Stimulated activated CD4-positive, alpha-beta T cell treated with anti-CD3 and anti-CD28 coated beads, Interleukin-4, amount 100 ng/mL, for 4 hours (primary cell): ENCODE measurements at regions not wholly inside any gene's neighbourhood (a gene's known extent, or its start where the extent isn't known, plus 50 kb on each side); places are given as distances from the start of the nearest gene placed in this dataset.

Experiments
- DNase-seq, 2 experiments: peaks; one replicate each; pipeline ENCODE4 v3.0.0-alpha.2; 2020

GRCh38 chr4:14831416-14831815, 170.9 kb upstream of the CPEB2 start:
- no peak for DNase-seq

GRCh38 chr4:14833053-14833452, 169.2 kb upstream of the CPEB2 start:
- DNase-seq, result no peak

GRCh38 chr4:14834382-14834781, 167.9 kb upstream of the CPEB2 start:
- no peak for DNase-seq

- DNase-seq, result no peak
These were observed 167.0 kb upstream of the CPEB2 start for GRCh38 chr4:14835288-14835687.

- no peak for DNase-seq
These were observed 166.4 kb upstream of the CPEB2 start for GRCh38 chr4:14835708-14836425.

GRCh38 chr4:14837860-14838259, 164.4 kb upstream of the CPEB2 start:
- no peak for DNase-seq

GRCh38 chr4:14841801-14842768, 160.2 kb upstream of the CPEB2 start:
- no peak for DNase-seq

GRCh38 chr4:14842964-14843630, 159.2 kb upstream of the CPEB2 start:
- DNase-seq, result no peak

- no peak for DNase-seq
These were observed 158.2 kb upstream of the CPEB2 start for GRCh38 chr4:14844061-14844460.

GRCh38 chr4:14848229-14848628, 154.1 kb upstream of the CPEB2 start:
- no peak for DNase-seq

- DNase-seq, result no peak
These were observed 151.7 kb upstream of the CPEB2 start for GRCh38 chr4:14850455-14851097.

GRCh38 chr4:14853176-14853943, 148.9 kb upstream of the CPEB2 start:
- no peak for DNase-seq

- DNase-seq, result no peak
These were observed 146.6 kb upstream of the CPEB2 start for GRCh38 chr4:14855719-14856061.

GRCh38 chr4:14856062-14856933, 146.0 kb upstream of the CPEB2 start:
- peak; percentile 19 to 49 for DNase-seq

- no peak for DNase-seq
These were observed 145.4 kb upstream of the CPEB2 start for GRCh38 chr4:14856934-14857235.

- no peak for DNase-seq
These were observed 144.8 kb upstream of the CPEB2 start for GRCh38 chr4:14857475-14857874.

GRCh38 chr4:14857981-14858380, 144.3 kb upstream of the CPEB2 start:
- DNase-seq, result no peak

GRCh38 chr4:14862891-14863290, 139.4 kb upstream of the CPEB2 start:
- no peak for DNase-seq

- no peak for DNase-seq
These were observed 138.6 kb upstream of the CPEB2 start for GRCh38 chr4:14863418-14864364.

GRCh38 chr4:14864365-14865030, 137.8 kb upstream of the CPEB2 start:
- DNase-seq, result no peak
